NCI-H2196 (cell line): ENCODE measurements at regions not wholly inside any gene's neighbourhood (a gene's known extent, or its start where the extent isn't known, plus 50 kb on each side); places are given as distances from the start of the nearest gene placed in this dataset.
"Not testable (repeated sequence)": the region's sequence is repeated elsewhere in the genome, so short reads cannot be mapped to it uniquely, and the experiment has no call there.

Source experiments
- DNase-seq: peaks from one replicate; lab custom pipeline; 2025; ENCODE audit not compliant: unreplicated experiment; lab: John Stamatoyannopoulos, UW

DNA sequence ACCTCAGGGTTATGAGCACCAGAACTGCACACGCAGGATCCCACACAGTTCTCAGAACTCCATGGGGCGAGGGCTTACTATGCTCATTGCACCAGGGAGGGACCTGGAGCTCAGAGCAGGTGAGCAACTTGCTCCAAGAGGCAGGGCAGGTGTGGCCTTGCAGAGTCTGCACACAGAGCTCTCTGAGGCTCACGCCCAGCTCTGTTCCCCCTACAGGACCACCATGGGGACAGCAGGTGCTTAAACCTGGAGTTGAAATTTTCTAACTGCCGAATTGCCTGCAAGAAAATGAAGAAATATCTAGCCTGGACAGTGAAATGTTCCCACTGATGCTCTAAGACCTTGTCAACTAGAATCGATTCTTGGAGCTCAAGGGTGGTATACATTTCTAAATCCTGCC is 49.9 kb upstream of the MSMB start:
- DNase-seq = not testable (repeated sequence)

DNA sequence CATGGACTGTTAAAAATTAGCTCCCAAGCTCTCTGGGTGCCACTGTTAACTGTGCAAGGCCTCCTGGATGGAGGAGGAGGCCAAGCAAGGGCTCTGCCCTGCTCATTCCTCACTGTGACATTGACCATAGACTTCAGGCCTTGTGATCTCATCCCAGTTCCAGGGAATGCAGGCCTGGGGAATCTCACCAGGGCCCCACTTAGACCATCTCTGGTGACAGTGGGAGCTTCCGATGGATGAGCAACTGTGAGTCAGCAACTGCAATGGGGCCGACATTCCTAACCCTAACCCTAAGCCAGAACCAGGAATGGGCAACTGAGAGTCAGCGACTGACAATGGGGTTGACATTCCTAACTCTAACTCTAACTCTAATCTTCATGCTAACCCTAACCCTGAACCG is 50.4 kb upstream of the MSMB start:
- no peak for DNase-seq

DNA sequence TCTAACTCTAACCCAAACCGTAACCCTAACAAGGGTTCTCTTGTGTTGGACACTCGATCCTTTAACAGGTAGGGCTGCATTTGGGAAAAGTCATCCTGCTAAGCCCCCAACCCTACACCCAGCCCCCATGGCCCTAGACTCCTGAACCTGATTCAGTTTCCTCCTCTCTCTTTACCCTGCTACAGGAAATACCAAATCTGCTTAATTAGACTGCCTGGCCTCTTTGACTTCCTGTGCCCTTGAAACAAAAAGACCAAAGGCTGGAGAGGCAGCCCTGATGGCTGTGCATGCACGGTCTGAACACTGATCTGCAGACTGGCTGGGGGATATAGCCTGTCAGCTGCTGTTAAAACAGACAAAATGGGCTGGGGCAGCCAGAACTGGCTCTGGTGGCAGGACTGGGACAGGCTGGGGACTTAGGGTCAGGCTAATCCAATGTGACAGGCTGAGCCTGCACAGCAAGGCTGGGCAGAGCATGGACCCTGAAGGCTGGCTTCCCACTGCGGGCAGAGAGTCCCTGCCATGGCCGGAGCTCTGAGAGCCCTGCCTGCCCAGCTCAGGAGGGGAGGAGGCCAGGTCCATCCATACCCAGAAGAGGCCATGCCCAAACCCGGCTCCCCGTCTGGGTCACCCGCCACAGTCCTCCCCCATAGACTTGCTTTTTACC is 51.0 kb upstream of the MSMB start:
- DNase-seq = no peak

DNA sequence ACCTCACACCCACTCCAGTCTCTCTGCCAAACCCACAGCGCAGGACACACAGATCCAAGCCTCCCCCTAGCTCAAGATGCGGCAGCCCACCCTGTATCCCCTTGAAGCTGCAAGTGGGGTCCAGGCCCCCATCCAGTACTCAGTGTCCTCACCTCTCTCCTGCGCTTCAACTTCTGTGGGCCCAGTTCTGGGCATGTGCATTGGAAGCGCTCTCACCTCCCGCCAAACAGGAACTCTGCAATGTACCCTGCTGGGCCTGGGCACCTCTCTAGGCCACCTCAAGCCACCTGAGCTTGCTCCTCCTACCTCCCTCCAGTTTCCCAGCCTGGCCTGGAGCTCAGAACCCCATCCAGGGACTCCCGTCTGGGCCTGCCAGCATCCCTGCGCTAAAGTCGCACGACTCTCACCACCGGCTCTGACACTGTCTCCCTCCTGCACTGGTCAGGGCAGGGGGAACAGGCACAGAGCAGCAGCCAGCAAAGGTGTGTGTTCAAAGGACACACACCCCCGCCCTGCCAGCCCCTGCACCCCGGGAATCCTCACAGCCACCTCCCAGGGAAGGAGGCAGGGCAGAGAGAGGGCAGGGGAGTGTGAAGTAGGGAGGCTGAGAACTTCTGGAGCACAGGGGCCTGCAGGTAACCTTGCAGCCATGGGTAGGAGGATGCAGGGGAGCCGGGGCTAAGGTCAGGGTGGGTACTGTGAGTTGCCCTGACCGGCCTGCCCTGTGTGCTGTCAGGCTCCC is 51.7 kb upstream of the MSMB start:
- no peak for DNase-seq

DNA sequence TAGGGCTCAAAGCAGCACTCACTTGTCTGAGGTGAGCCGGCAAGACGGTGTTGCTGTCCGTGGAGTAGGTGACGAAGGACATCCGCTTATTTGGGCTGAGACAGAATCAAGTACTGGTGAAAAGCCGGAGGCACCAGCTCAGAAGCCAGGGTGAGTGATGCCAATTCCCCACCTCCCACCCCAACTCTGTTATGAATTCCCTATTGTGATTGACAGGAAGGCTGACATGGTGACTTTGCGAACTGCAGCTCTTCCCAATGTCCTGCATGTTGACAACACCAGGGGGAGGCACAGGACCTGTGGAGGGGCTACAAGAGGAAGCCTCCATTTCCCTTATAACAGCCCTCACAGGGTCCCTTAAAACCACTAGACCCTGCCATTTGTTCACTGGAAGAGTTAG is 52.3 kb upstream of the MSMB start:
- DNase-seq = no peak

DNA sequence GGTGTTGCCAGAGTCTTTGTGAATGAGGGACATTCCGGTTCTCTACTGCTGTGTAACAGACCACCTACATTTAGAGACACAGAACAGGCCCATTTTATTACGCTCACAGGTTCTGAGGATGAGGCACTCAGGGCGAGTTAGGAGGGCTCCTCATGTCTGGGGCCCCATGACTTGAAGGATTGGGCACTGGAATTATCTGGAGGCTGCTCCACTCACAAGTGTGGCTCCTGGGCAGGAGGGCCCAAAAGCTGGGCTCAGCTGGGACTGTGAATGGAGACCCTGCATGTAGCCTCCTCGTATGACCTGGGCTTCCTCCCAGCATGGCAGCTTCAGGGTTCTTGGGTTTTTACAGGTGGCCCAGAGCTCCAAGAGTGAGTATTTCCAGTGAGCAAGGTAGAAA is 52.9 kb upstream of the MSMB start:
- not testable (repeated sequence) for DNase-seq

DNA sequence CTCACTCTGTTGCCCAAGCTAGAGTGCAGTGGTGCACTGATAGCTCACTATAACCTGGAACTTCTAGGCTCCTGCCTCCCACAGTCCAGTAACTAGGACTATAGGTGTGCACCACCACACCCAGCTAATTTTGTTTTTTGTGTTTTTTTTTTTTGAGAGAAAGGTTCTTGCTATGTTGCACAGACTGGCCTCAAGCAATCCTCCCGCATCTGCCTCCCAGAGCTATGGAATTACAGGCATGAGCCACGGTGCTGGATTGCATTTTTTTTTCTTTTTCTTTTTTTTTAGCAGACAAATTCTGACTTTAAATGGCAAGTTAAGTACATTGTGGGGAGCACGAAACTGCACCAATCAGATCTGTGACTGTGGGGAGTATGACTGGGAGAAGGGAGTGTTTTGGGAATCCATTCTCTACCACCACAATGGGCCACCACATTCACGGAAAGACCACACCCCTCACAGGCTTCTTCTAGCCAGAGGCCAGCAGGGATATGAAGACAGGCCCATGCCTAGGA is 58.1 kb upstream of the MSMB start:
- DNase-seq = no peak

DNA sequence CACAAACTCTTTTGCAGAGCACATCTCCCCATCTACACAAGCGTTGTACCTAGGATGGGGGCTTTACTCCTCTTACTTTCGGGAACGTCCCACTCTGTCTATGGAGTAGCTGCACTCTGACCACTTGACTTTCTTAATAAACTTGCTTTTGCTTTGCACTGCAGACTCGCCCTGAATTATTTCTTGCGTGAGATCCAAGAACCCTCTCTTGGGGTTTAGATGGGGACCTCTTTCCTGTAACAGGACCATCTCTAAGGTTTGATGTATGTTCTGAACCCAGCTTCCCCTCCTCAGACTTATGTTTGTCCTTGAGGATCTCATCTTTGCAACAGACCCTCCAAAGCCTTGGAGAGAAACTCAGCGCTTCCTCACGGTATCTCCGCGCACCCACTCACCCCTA is 59.3 kb upstream of the MSMB start:
- DNase-seq = not testable (repeated sequence)

DNA sequence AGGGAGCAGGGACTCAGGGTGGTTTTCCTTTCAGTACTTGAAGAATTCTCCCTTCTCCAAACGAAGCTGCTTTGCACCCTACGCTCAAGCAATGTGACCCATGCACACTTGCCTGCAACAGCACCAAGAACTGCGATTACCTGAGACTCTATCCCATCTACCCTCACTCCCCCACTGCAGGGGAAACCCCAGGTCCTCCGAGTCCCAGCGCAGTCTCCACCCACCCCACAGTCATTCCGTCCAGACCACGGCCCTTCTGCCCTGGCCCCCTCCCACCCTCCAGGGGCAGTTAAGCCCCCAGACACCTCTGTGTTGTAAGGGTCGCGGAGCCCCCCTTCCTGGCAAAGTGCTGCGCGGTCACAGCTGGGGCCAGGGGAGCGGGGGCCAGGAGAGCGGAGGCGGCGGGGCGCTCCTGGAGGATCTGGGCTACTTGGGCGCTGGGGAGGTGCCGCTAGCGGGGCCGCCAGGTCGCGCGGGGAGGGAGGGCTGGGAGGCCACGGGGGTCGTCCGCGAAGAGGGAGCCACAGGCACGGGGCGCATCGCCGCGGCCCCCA is 59.9 kb upstream of the MSMB start:
- DNase-seq = not testable (repeated sequence)

DNA sequence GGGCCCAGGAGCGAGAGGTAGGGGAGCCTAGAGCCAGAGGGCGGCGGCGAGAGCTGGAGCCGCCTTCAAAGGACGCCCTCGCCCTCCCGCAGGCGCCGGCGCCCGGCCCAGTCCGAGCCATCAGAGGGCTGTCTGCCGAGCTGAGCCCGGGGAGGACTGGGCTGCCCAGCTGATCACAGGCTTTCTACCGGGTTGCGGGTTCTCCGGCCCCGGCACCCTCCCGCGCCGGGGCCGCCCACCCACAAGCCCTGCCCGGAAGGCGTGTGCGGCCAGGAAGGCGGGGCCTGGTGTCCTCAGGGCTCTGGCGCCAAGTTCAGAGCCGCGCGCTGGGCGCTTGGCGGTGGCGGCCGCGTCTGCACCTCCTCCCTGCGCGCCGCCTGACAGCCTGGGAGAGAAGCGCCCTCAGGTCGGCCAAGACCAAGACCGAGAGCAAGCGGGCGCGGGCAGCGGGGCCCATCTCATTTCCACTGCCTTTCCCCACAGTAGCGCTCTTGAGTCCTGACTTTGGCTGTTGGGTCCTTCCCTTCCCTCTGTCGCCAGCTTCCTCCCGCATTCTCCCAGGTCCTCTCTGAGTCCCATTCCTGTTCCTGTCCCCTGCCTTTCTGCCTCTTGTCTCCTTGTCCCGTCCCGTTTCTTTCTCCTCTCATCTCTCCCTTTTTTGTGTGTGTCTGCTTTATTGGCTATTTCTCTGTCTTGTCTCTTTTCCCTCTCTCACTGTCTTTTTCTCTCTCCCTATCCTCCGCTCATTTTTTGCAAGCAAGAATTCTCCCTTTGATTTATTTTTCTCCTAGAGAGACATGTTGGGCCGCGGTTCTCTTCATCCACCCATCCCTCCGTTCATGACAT is 60.6 kb upstream of the MSMB start:
- DNase-seq = peak; percentile 15

DNA sequence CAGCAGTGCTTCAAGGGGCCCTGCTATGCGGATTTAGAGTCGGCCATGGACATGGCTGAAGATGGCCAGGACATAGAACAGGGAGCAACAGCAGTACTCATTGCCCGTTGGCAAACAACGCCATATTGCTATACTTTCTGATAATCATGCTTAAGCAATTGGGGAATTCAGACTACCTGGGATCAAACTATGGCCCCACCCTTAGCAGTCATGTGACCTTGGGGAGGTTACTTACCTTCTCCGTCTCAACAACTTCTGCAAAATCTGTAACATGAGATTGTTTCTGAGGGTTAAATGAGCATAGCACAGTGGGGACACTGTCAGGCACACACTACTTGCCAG is 62.1 kb upstream of the MSMB start:
- not testable (repeated sequence) for DNase-seq

DNA sequence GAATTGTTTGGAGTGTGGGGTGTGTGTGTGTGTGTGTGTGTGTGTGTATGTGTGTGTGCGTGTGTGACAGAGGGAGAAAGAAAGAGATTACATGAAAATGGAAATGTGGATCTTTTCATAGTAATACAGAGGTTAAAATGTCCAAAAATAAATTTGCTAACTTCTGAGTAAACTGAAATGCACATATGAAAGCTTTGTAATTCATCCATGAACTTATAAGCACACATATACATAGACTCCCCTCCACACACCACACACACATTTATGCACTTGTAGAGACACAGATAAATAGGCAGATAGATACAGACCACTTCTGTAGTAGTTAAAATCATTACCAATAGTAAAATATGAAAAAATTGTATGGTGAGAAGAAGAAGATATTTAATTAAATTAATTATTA is 108.2 kb upstream of the MSMB start:
- not testable (repeated sequence) for DNase-seq

DNA sequence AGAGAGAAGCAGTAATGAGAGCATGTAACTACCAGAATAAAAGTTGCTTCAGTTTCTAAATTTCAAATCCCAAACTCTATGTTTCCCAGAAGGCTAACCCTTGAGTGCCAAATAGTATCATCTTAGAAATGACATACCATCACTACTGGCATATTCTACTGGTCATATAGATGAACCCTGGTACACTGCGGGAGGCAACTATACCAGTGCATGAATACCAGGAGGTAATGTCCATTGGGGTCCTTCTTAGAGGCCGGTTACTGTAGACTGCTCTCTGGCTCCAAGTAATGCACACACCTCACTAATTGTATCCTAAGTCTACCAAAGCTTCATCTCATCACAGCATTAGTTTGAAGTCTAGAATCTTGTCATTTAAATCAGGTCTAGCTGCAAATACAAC is 108.6 kb upstream of the MSMB start:
- not testable (repeated sequence) for DNase-seq

DNA sequence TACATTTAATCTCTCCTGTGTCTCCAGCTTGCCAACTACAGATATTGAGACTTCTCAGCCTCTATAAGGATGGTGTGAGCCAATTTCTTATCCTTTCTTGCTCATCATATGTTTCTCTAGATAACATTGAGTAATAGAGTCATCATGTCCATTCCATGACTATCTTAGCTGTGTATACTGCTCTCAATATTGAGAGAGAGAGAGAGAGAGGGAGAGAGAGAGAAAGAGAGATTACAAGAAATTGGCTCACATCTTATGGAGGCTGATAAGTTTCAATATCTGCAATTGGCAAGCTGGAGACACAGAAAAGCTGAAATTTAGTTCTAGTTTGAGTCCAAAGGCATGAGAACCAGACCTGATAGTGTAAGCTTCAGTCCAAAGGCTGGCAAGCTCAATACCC is 110.8 kb upstream of the MSMB start:
- not testable (repeated sequence) for DNase-seq

DNA sequence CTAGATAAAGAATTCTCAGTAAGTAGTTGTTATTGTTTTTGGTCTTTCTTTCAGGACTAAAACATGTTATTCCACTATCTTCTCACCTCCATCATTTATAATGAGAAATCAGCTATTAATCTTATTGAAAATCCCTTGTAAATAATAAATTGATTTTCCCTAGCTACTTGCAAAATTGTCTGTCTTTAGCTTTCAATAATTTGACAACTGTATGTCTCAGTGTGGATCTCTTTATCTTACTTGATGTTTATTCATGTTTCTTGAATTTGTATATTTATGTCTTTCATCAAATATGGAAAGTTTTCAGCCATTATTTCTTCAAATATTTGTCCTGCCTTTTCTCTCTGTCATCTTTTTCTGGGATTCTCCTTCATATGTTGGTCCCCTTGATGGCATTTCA is 117.1 kb upstream of the ANTXRL start:
- no peak for DNase-seq

DNA sequence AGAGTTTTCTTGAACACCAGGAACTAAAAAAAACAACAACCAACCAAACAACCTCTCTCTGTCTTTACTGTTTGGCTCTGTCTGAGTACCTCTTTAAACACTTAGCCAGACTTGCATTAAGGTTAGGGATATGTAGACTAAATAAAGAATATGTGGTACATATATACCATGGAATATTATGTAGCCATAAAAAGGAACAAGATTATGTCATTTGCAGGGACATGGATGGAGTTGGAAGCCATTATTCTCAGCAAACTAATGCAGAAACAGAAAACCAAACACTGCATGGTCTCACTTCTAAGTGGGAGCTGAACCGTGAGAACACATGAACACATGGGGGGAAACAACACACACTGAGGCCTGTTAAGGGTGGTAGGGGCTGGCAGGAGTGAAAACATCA is 116.0 kb upstream of the ANTXRL start:
- no peak for DNase-seq

DNA sequence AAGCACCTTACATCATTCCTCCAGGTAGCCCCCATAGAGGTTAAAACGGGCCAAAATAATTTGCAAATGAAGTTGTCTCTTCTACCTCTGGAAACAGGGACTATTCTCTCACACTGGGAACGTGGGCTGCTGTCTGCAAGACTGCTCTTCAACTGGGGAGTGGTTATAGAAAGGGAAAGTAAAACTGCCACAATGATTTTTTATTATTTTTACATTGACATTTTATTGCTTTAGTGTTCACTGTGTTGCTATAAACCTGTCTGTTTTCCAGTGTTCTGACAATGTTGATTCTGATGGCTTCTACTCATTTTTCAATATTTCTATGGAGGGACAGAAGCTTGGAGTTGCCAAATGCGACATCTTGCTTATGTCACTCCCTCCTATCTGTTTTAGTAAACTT is 115.1 kb upstream of the ANTXRL start:
- no peak for DNase-seq

DNA sequence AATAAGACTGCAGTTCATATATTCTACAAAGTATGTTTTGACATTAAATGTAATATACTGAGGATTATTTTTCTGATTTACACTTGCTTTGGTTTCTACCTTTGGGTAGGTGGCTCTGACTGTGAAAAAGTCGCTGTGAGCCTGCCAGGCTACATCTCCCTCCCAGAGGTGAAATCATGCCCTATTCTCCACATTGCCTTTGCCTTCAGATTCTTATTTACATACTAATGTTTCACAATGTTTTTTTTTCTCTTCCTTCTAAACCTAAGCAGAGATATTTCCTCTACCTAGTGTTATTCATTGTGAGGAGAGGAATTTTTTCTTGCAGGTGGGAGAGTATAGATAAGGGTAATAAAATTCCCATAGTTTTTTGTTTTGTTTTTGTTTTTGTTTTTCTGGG is 111.5 kb upstream of the ANTXRL start:
- no peak for DNase-seq

DNA sequence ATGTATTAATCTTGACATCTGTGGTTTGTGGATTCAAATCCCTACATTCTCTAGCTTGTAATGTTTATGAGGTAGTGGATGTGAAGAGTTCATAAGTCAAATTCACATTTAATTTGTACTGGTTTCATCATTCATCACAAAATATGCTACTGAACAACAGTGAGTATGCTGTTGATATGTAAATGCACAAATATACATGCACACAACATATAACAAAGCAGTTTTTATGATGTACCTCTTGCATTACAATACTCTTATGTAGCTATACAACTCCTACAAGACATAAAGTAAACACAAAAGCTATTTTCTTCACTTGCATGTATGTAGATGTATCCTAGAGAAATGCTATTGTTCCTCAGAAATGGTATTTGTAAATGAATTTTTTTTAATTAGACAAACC is 111.0 kb upstream of the ANTXRL start:
- DNase-seq = no peak

DNA sequence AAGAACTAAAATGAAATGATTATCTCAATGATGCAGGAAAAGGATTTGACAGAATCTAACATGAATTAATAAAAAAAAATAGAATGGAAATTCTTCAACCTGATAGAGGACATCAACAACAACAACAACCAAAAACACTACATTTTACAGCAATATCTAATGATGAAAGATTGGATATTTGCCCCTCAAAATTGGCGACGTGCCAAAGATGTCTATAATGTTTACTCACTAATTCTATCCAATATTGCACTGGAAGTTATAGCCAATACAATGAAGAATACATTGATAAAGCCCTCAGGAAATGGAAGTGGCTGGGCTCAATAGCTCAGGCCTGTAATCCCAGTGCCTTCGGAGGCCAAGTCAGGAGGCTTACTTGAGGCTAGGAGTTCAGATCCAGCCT is 99.4 kb upstream of the ANTXRL start:
- DNase-seq = not testable (repeated sequence)

DNA sequence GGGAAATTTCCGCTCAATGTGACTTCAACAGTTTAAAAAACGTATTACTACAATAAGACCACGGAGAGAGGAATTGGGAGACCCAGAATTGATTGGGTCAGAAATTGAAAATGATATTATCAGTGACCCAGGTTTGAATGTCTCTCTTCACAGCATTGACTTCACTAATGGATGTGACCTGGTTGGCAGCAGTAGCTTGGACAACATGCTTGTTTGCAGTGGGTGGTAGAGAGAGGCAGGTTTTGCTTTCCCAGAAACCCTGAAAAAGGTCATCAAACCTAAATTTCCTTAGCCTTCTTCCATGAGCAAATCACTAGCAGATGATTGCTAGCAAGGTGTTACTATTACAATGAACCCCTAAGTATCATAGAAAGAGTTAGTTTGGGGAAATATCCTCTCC is 89.7 kb upstream of the ANTXRL start:
- DNase-seq = no peak

DNA sequence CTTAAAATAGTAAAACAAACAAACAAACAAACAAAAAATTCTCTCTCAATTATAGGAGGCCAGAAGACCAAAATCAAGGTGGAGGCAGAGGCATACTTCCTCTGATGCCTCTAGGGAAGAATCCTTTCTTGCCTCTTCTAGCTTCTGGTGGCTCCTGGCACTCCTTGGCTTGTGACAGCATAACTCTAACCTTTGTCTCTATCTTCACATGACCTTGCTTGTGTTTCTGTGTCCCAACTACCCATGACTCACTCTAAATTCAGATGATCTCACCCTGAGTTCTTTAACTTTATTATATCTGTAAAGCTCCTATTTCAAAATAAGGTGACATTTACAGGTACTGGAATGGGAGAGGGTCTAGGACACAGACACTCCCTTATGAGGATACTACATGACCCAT is 88.3 kb upstream of the ANTXRL start:
- DNase-seq = no peak
